NT2/D1 (cell line): ENCODE measurements at regions not wholly inside any gene's neighbourhood (a gene's known extent, or its start where the extent isn't known, plus 50 kb on each side); places are given as distances from the start of the nearest gene placed in this dataset.
"Not testable (repeated sequence)": the region's sequence is repeated elsewhere in the genome, so short reads cannot be mapped to it uniquely, and the experiment has no call there.

Experiments used
- SUZ12 ChIP-seq: IDR thresholded peaks from 2 replicates; pipeline ENCODE4 v1.6.1; 2011; ENCODE audit not compliant: insufficient read length, insufficient read depth; ENCODE audit errors: extremely low read depth
- YY1 ChIP-seq: IDR thresholded peaks from 2 replicates; pipeline ENCODE4 v1.6.1; 2011; ENCODE audit not compliant: insufficient read length, insufficient read depth
- ZNF274 ChIP-seq: IDR thresholded peaks from 2 replicates; pipeline ENCODE4 v1.6.1; 2011; ENCODE audit warnings: mild to moderate bottlenecking, low read depth, low read length

DNA sequence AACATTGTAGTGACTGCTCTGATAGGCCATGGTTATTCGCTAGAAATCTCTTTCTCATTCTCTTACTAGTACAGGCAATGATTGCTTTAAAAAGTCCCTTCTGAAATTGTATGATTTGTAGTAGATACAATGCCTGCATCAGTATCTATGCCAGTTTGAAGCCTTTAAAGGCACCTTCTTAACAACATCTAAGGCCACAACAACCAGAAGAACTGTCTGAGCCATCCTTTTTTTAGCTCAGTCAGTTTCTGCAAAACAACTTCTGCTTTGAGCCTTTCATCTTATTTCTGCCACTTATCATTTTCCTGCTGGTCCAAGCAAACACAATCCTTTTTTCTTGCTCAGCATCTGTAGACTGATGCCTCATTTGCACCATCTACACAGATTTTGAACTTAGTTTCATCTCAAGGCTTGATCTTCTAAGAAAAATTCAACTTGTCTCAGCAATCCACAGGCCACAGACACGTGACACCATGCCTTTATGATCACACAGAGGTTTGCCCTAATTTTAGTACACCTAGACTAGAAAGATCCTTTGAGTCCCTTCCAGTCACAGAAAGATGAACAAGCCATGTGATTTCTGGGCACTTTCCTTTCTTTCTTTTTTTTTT lies 106.1 kb downstream of the DDX11 start:
- not testable (repeated sequence) for TF ChIP-seq YY1, ZNF274, SUZ12
